IMR-90 (cell line): ENCODE measurements at regions not wholly inside any gene's neighbourhood (a gene's known extent, or its start where the extent isn't known, plus 50 kb on each side); places are given as distances from the start of the nearest gene placed in this dataset.

Source experiments
- ATAC-seq: fragments of 200-7000 bp; cut with Tn5 transposase; 2 replicates; pipeline ENCODE4 v1.9.1; 2020; ENCODE audit warnings: low read depth, mild to moderate bottlenecking, moderate library complexity
- BruUV-seq: library from RNA; stranded (reverse); fragments of 400-500 nt; replicated peaks from 2 replicates; lab custom pipeline; 2021; lab: Mats Ljungman, UMichigan
- CTCF ChIA-PET: fragments of 300-600 bp; formaldehyde crosslinking; extraction: SDS; loops from one replicate; lab custom pipeline; 2021; ENCODE audit warnings: antibody characterized with exemption; lab: Yijun Ruan, JAX
- POLR2A ChIA-PET: fragments of 300-600 bp; sonication (Branson Sonifier 250); formaldehyde crosslinking; loops from one replicate; lab custom pipeline; 2022; ENCODE audit warnings: antibody characterized with exemption; ENCODE audit not compliant: unreplicated experiment; lab: Charles Lee
- DNase-seq: peaks from one replicate; pipeline ENCODE4 v3.0.0; 2013
- H2AFZ ChIP-seq: replicated peaks from 2 replicates; pipeline ENCODE3; 2013; ENCODE audit warnings: low read length, mild to moderate bottlenecking; ENCODE audit not compliant: poor library complexity
- H2AK5ac ChIP-seq: 2 replicates; pipeline ENCODE4 v1.6.1; 2013; ENCODE audit warnings: low read depth, low read length, inconsistent platforms
- H2AK9ac ChIP-seq: replicated peaks from 2 replicates; pipeline ENCODE3; 2013; ENCODE audit warnings: mild to moderate bottlenecking, low read depth, low read length, moderate library complexity; ENCODE audit not compliant: poor library complexity
- H2BK120ac ChIP-seq: 2 replicates; pipeline ENCODE4 v1.6.1; 2013; ENCODE audit warnings: low read depth, low read length, inconsistent platforms
- H2BK15ac ChIP-seq: 3 replicates; pipeline ENCODE4 v1.6.1; 2013; ENCODE audit warnings: low read depth, low read length, inconsistent platforms
- H2BK20ac ChIP-seq: 2 replicates; pipeline ENCODE4 v1.6.1; 2013; ENCODE audit warnings: low read depth, mild to moderate bottlenecking, inconsistent platforms, low read length, moderate library complexity
- H2BK5ac ChIP-seq: 2 replicates; pipeline ENCODE4 v1.6.1; 2013; ENCODE audit warnings: mild to moderate bottlenecking, low read depth, low read length, inconsistent platforms; ENCODE audit not compliant: poor library complexity, severe bottlenecking
- H3K14ac ChIP-seq: replicated peaks from 2 replicates; pipeline ENCODE4 v1.6.1; 2013; ENCODE audit warnings: low read depth, low read length, inconsistent platforms
- H3K18ac ChIP-seq: 2 replicates; pipeline ENCODE4 v1.6.1; 2013; ENCODE audit warnings: low read depth, low read length, control low read depth
- H3K23ac ChIP-seq: 2 replicates; pipeline ENCODE4 v1.6.1; 2013; ENCODE audit warnings: low read depth, low read length, inconsistent platforms
- H3K27ac ChIP-seq: 2 replicates; pipeline ENCODE4 v1.5.1; 2013; ENCODE audit warnings: mild to moderate bottlenecking, control low read depth, low read length; ENCODE audit not compliant: insufficient read depth
- H3K27me3 ChIP-seq: 2 replicates; pipeline ENCODE4 v1.6.1; 2013; ENCODE audit warnings: low read length; ENCODE audit not compliant: control insufficient read depth, insufficient read depth
- H3K36me3 ChIP-seq: 2 replicates; pipeline ENCODE4 v1.6.1; 2013; ENCODE audit warnings: low read length, mixed read lengths; ENCODE audit not compliant: control insufficient read depth, insufficient read depth
- H3K4ac ChIP-seq: 2 replicates; pipeline ENCODE4 v1.6.1; 2013; ENCODE audit warnings: low read depth, low read length, inconsistent platforms
- H3K4me1 ChIP-seq: 2 replicates; pipeline ENCODE4 v1.6.1; 2013; ENCODE audit warnings: low read length, mixed read lengths; ENCODE audit not compliant: control insufficient read depth, insufficient read depth
- H3K4me2 ChIP-seq: 2 replicates; pipeline ENCODE4 v1.6.1; 2013; ENCODE audit warnings: low read depth, mild to moderate bottlenecking, control low read depth, low read length, moderate library complexity
- H3K4me3 ChIP-seq: 2 replicates; pipeline ENCODE4 v1.5.1; 2013; ENCODE audit warnings: low read depth, mild to moderate bottlenecking, control low read depth, low read length, moderate library complexity; ENCODE audit not compliant: insufficient read depth
- H3K56ac ChIP-seq: 2 replicates; pipeline ENCODE4 v1.6.1; 2013; ENCODE audit warnings: low read length, inconsistent platforms; ENCODE audit not compliant: insufficient read depth; ENCODE audit errors: extremely low read depth
- H3K79me1 ChIP-seq, 2 experiments: 2 replicates each; pipeline ENCODE4 v1.6.1; 2013; ENCODE audit warnings: low read length in 2 of 2, inconsistent platforms in 1 of 2, low read depth in 1 of 2
- H3K9ac ChIP-seq: 2 replicates; pipeline ENCODE4 v1.6.1; 2013; ENCODE audit warnings: low read depth, low read length, control low read depth
- H3K9me1 ChIP-seq: 2 replicates; pipeline ENCODE4 v1.6.1; 2013; ENCODE audit warnings: low read length, inconsistent platforms; ENCODE audit not compliant: insufficient read depth
- H3K9me3 ChIP-seq: 2 replicates; pipeline ENCODE4 v1.6.1; 2013; ENCODE audit warnings: low read length; ENCODE audit not compliant: control insufficient read depth, insufficient read depth
- H4K20me1 ChIP-seq: 2 replicates; pipeline ENCODE4 v1.6.1; 2013; ENCODE audit warnings: low read length, inconsistent platforms; ENCODE audit not compliant: insufficient read depth
- H4K5ac ChIP-seq: 2 replicates; pipeline ENCODE4 v1.6.1; 2013; ENCODE audit warnings: mild to moderate bottlenecking, low read depth, low read length, control low read depth
- H4K8ac ChIP-seq, 2 experiments: 2 replicates each; pipeline ENCODE4 v1.6.1; 2013; ENCODE audit warnings: low read depth in 2 of 2, low read length in 2 of 2, control low read depth in 1 of 2, inconsistent platforms in 1 of 2
- H4K91ac ChIP-seq: 2 replicates; pipeline ENCODE4 v1.6.1; 2013; ENCODE audit warnings: low read depth, low read length, inconsistent platforms; ENCODE audit not compliant: insufficient read depth
- MXI1 ChIP-seq: IDR thresholded peaks from 2 replicates; pipeline ENCODE4 v1.6.1; 2012; ENCODE audit warnings: low read depth, mild to moderate bottlenecking, low read length, moderate library complexity, borderline replicate concordance
- RAD21 ChIP-seq: IDR thresholded peaks from 2 replicates; pipeline ENCODE4 v1.6.1; 2012; ENCODE audit warnings: low read length, improper control_type of control experiment
- WGBS, 2 experiments: methylation state at CpG; one replicate each; pipeline versions ENCODE4 v1.1.5 to v1.1.7; 2013; ENCODE audit warnings: missing lambda C conversion rate in 2 of 2; ENCODE audit not compliant: insufficient read length in 1 of 2; ENCODE audit errors: extremely low coverage in 2 of 2; 5-methylcytosine and 5-hydroxymethylcytosine counted together
- dilution Hi-C: fragments of 300-500 bp; cut with HindIII; formaldehyde crosslinking; loops from one replicate; pipeline ENCODE4 v1.14.3; 2018; ENCODE audit warnings: low sequenced_read_pairs; ENCODE audit not compliant: unreplicated experiment
- in situ Hi-C: fragments of 300-500 bp; cut with MboI; formaldehyde crosslinking; loops from 3 replicates; pipeline ENCODE4 v1.14.3; 2019; ENCODE audit warnings: low sequenced_read_pairs, inconsistent platforms, mixed read lengths
- intact Hi-C: fragments of 100-400 bp; cut with micrococcal nuclease; formaldehyde crosslinking; loops from 2 replicates; pipeline ENCODE4 v1.10.0; 2022

GRCh38 chr7:42400211-42400772 is 163.3 kb upstream of the GLI3 start:
- Histone ChIP-seq H3K4me3 (no peak overlapping the region), H3K4ac (no peak overlapping the region), H2AFZ (no peak overlapping the region), H3K36me3 (no peaks in the 10 kb centered on the region), H3K4me2 (no peak overlapping the region), H2BK15ac (no peak overlapping the region), H3K56ac (no peak overlapping the region), H3K9me3 (no peaks in the 10 kb centered on the region), H3K23ac (no peak overlapping the region), H4K20me1 (no peaks in the 10 kb centered on the region), H2BK120ac (no peak overlapping the region), H4K8ac (no peak overlapping the region), H2AK9ac (no peak overlapping the region), H3K18ac (no peak overlapping the region), H3K4me1 (no peaks in the 10 kb centered on the region), H3K27ac (no peak overlapping the region), H4K91ac (no peak overlapping the region), H2BK5ac (no peak overlapping the region), H3K14ac (no peak overlapping the region), H4K5ac (no peak overlapping the region), H3K9me1 (no peaks in the 10 kb centered on the region), H2BK20ac (no peak overlapping the region), H3K9ac (no peak overlapping the region), H2AK5ac (no peak overlapping the region), H3K27me3 (peaks cover 8% of the 10 kb centered on the region), H3K79me1 (no peaks in the 10 kb centered on the region)
- ChIA-PET CTCF (no interaction called here), POLR2A (no interaction called here)
- TF ChIP-seq RAD21 (no peak), MXI1 (no peak)
- in situ Hi-C loops (no loop called here), intact Hi-C loops (no loop called here), dilution Hi-C loops (no loop called here)
- DNase-seq, result no peak
- no TSS peak for BruUV-seq
- ATAC-seq, result no peak
- WGBS, 2 experiments, result 64% methylated on average over 3 of the region's 4 CpGs; no CpG with 5 or more reads in 1 of the 2 experiments
